C4-2B (cell line): ENCODE measurements at regions not wholly inside any gene's neighbourhood (a gene's known extent, or its start where the extent isn't known, plus 50 kb on each side); places are given as distances from the start of the nearest gene placed in this dataset.

ENCODE experiments used
- ZFX ChIP-seq: fragments of 450-650 bp; IDR thresholded peaks from 2 replicates; pipeline ENCODE4 v1.6.1; 2017
- TF ChIP-seq, protein P1 (sequence below): fragments of 450-650 bp; conservative IDR thresholded peaks from 2 replicates; pipeline ENCODE4 v1.5.1; 2017; ENCODE audit warnings: mild to moderate bottlenecking

DNA sequence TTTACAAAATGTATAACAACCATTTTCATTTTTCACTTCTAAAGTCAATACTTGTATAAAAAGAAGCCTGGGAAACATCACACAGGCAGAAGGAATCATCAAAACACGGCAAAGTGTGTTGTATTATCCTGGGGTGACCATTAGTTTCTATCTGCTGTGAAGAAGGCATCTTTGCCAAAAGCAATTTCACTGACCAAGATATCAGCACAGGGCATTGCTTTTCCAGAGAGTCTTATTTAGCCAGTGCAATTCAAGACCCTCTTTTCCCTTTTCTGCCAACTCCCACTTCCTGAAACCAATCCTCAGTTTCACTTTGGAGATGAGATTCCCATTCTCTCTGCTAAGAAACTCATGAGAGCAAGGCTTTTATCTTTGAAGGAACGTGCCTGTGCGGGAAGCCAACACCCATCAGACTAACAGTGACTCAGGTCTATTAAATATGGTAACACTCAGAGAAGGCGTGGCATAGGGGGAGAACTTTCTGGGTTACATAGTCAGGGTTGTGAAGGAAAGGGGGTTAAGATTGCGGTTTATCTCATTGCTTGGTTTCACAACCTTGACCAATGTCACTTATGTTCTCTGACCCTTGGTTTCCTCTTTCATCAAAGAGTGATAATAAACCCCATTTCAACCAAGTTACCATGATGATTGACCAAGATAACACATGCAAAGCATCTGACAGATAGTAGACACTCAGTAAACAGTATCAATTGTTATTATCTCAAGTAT, 666.9 kb upstream of the KLF4 start:
- TF ChIP-seq, protein P1, sequence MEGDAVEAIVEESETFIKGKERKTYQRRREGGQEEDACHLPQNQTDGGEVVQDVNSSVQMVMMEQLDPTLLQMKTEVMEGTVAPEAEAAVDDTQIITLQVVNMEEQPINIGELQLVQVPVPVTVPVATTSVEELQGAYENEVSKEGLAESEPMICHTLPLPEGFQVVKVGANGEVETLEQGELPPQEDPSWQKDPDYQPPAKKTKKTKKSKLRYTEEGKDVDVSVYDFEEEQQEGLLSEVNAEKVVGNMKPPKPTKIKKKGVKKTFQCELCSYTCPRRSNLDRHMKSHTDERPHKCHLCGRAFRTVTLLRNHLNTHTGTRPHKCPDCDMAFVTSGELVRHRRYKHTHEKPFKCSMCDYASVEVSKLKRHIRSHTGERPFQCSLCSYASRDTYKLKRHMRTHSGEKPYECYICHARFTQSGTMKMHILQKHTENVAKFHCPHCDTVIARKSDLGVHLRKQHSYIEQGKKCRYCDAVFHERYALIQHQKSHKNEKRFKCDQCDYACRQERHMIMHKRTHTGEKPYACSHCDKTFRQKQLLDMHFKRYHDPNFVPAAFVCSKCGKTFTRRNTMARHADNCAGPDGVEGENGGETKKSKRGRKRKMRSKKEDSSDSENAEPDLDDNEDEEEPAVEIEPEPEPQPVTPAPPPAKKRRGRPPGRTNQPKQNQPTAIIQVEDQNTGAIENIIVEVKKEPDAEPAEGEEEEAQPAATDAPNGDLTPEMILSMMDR, result no peak
- no peak for TF ChIP-seq ZFX
